ENCODE measurements at regions not wholly inside any gene's neighbourhood (a gene's known extent, or its start where the extent isn't known, plus 50 kb on each side); places are given as distances from the start of the nearest gene placed in this dataset.
A peak's percentile ranks its signal among the peaks of the same experiment; 100 is the strongest.

- Mint-ChIP-seq H3K27ac (no peak overlapping the region), H3K4me3 (no peak overlapping the region)
- TF ChIP-seq, protein P1, sequence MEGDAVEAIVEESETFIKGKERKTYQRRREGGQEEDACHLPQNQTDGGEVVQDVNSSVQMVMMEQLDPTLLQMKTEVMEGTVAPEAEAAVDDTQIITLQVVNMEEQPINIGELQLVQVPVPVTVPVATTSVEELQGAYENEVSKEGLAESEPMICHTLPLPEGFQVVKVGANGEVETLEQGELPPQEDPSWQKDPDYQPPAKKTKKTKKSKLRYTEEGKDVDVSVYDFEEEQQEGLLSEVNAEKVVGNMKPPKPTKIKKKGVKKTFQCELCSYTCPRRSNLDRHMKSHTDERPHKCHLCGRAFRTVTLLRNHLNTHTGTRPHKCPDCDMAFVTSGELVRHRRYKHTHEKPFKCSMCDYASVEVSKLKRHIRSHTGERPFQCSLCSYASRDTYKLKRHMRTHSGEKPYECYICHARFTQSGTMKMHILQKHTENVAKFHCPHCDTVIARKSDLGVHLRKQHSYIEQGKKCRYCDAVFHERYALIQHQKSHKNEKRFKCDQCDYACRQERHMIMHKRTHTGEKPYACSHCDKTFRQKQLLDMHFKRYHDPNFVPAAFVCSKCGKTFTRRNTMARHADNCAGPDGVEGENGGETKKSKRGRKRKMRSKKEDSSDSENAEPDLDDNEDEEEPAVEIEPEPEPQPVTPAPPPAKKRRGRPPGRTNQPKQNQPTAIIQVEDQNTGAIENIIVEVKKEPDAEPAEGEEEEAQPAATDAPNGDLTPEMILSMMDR (IDR thresholded peaks at IDR 0.05; ENCODE audit: unreplicated experiment) = no peak
Observed at GRCh38 chr10:3357737-3358136, 185.2 kb upstream of the PITRM1 start.

GRCh38 chr10:3355536-3355935, 183.0 kb upstream of the PITRM1 start:
- no peaks in the 10 kb centered on the region for H3K36me3 Mint-ChIP-seq
- H3K9me3 Mint-ChIP-seq = peaks cover 25% of the 10 kb centered on the region
- H3K27me3 Mint-ChIP-seq (ENCODE audit: low read depth) = peaks cover 2% of the 10 kb centered on the region
- no peak for DNase-seq (ENCODE audit: low spot score in 2 of 2, unreplicated experiment in 2 of 2)
- peaks cover 13% of the 10 kb centered on the region for H3K4me1 Mint-ChIP-seq
- H3K27ac Mint-ChIP-seq = no peak overlapping the region
- H3K4me3 Mint-ChIP-seq = no peak overlapping the region
- TF ChIP-seq, protein P1 (IDR thresholded peaks at IDR 0.05; ENCODE audit: unreplicated experiment) = no peak

More at GRCh38 chr10:3357737-3358136, 185.2 kb upstream of the PITRM1 start:
- no peak for DNase-seq (ENCODE audit: low spot score in 2 of 2, unreplicated experiment in 2 of 2)
- Mint-ChIP-seq H3K36me3 (peaks cover 10% of the 10 kb centered on the region), H3K27me3 (ENCODE audit: low read depth) (peaks cover 2% of the 10 kb centered on the region), H3K4me1 (no peaks in the 10 kb centered on the region), H3K9me3 (peaks cover 38% of the 10 kb centered on the region)

DNA sequence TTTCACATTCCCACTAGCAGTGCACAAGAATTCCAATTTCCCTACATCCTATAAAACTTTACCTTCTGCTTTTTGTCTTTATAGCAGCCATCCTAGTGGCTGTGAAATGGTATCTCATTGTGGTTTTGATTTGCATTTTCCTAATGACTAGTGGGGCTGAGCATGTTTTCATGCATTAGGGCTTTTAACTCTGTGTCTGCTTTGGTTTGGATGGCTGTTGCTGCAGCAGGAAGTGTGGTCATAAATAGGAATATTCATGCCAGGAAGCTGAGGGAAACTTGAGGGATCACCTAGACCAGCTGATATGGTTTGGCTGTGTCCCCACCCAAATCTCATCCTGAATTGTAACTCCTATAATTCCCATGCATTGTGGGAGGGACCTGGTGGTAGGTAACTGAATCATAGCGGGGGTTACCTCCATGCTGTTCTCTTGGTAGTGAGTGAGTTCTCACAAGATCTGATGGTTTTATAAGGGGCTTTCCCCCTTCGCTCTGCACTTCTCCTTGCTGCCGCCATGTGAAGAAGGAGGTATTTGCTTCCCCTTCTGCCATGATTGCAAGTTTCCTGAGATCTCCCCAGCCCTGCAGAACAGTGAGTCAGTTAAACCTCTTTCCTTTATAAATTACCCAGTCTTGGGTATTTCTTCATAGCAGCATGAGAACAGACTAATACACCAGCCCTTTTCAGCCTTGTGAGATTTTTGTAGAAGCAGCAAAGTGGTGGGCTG, 181.8 kb upstream of the PITRM1 start:
- H3K4me3 Mint-ChIP-seq = no peak overlapping the region
- peaks cover 4% of the 10 kb centered on the region for H3K27me3 Mint-ChIP-seq (ENCODE audit: low read depth)
- peaks cover 16% of the 10 kb centered on the region for H3K9me3 Mint-ChIP-seq
- H3K4me1 Mint-ChIP-seq = peaks cover 20% of the 10 kb centered on the region
- no peaks in the 10 kb centered on the region for H3K36me3 Mint-ChIP-seq
- TF ChIP-seq, protein P1 (IDR thresholded peaks at IDR 0.05; ENCODE audit: unreplicated experiment) = no peak
- DNase-seq (ENCODE audit: low spot score in 2 of 2, unreplicated experiment in 2 of 2) = no peak
- no peak overlapping the region for H3K27ac Mint-ChIP-seq

GRCh38 chr10:3353235-3353634, 180.7 kb upstream of the PITRM1 start:
- peaks cover 20% of the 10 kb centered on the region for H3K4me1 Mint-ChIP-seq
- DNase-seq (ENCODE audit: low spot score in 2 of 2, unreplicated experiment in 2 of 2) = no peak
- no peak overlapping the region for H3K4me3 Mint-ChIP-seq
- TF ChIP-seq, protein P1 (IDR thresholded peaks at IDR 0.05; ENCODE audit: unreplicated experiment) = no peak
- peaks cover 11% of the 10 kb centered on the region for H3K9me3 Mint-ChIP-seq
- H3K27me3 Mint-ChIP-seq (ENCODE audit: low read depth) = peaks cover 7% of the 10 kb centered on the region
- no peaks in the 10 kb centered on the region for H3K36me3 Mint-ChIP-seq
- no peak overlapping the region for H3K27ac Mint-ChIP-seq

DNA sequence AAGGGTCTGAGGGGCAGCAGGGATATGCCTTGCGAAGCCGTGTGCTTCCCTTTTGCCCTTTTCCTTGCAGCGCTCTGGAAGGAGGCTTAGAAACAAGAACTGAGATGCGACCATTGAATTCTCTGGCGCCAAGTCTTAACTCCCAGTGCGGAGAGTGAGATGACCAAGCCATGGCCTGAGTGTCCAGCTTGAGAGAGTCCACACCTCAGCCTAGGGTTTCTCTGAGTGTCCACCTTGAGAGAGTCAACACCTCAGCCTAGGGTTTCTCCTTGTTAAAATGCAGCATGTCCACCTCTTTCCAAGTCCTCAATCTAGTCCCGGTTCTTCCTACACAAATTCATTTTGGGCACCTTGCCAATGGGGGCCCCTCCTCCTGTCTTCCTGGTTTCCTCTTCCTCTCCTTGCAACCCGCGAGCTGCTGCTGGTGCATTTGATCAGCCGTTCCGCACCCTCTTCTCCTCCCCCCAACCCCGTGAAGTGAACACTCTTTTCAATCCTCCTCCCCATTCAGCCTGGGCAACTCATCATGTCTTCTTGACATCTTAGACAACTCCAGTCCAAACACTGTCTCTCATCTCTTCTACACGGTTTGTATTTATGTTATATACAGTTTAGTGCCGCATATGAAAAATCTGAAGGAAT, 178.2 kb upstream of the PITRM1 start:
- TF ChIP-seq, protein P1 (IDR thresholded peaks at IDR 0.05; ENCODE audit: unreplicated experiment) = no peak

More for the DNA sequence above, 178.2 kb upstream of the PITRM1 start:
- peaks cover 29% of the 10 kb centered on the region for H3K4me1 Mint-ChIP-seq
- H3K4me3 Mint-ChIP-seq = peak overlapping the region; percentile 11
- peak overlapping the region; percentile 36 for H3K27ac Mint-ChIP-seq
- DNase-seq (ENCODE audit: low spot score in 2 of 2, unreplicated experiment in 2 of 2) = peak; percentile 37 to 42
- peaks cover 5% of the 10 kb centered on the region for H3K9me3 Mint-ChIP-seq
- H3K27me3 Mint-ChIP-seq (ENCODE audit: low read depth) = peaks cover 10% of the 10 kb centered on the region
- no peaks in the 10 kb centered on the region for H3K36me3 Mint-ChIP-seq

Data from mesothelial cell of epicardium (in vitro differentiated cells).